GM19395 (cell line): ENCODE measurements at regions not wholly inside any gene's neighbourhood (a gene's known extent, or its start where the extent isn't known, plus 50 kb on each side); places are given as distances from the start of the nearest gene placed in this dataset.

Experiments used
- ATAC-seq: cut with Tn5 transposase; IDR thresholded peaks from one replicate; pipeline ENCODE4 v1.9.1; 2021; ENCODE audit warnings: mild to moderate bottlenecking, moderate library complexity; ENCODE audit not compliant: unreplicated experiment

GRCh38 chr9:121568343-121569265, 69.0 kb upstream of the GGTA1 start:
- no peak for ATAC-seq

- no peak for ATAC-seq
Measured at GRCh38 chr9:121569266-121569648, 69.6 kb upstream of the GGTA1 start.

GRCh38 chr9:121572581-121572980, 72.9 kb upstream of the GGTA1 start:
- ATAC-seq = no peak

- no peak for ATAC-seq
Measured at GRCh38 chr9:121573717-121574485, 74.3 kb upstream of the GGTA1 start.

GRCh38 chr9:121574774-121575519, 75.3 kb upstream of the GGTA1 start:
- no peak for ATAC-seq

GRCh38 chr9:121576281-121577075, 75.0 kb upstream of the DAB2IP start:
- ATAC-seq = no peak

GRCh38 chr9:121577166-121577565, 74.3 kb upstream of the DAB2IP start:
- no peak for ATAC-seq

- no peak for ATAC-seq
Measured at GRCh38 chr9:121577572-121577971, 73.9 kb upstream of the DAB2IP start.

- no peak for ATAC-seq
Measured at GRCh38 chr9:121581786-121582600, 69.4 kb upstream of the DAB2IP start.

- ATAC-seq = no peak
Measured at GRCh38 chr9:121582641-121583040, 68.8 kb upstream of the DAB2IP start.

- ATAC-seq = no peak
Measured at GRCh38 chr9:121584421-121584820, 67.0 kb upstream of the DAB2IP start.

GRCh38 chr9:121587863-121588262, 63.6 kb upstream of the DAB2IP start:
- no peak for ATAC-seq

- ATAC-seq = no peak
Measured at GRCh38 chr9:121589986-121590385, 61.4 kb upstream of the DAB2IP start.

- no peak for ATAC-seq
Measured at GRCh38 chr9:121592265-121592664, 59.2 kb upstream of the DAB2IP start.

GRCh38 chr9:121593066-121593465, 58.4 kb upstream of the DAB2IP start:
- ATAC-seq = no peak

GRCh38 chr9:121596515-121596914, 54.9 kb upstream of the DAB2IP start:
- ATAC-seq = no peak

GRCh38 chr9:121597698-121598166, 53.7 kb upstream of the DAB2IP start:
- ATAC-seq = no peak

GRCh38 chr9:121598167-121598964, 53.1 kb upstream of the DAB2IP start:
- ATAC-seq = no peak
